KOPT-K1 (cell line): ENCODE measurements at regions not wholly inside any gene's neighbourhood (a gene's known extent, or its start where the extent isn't known, plus 50 kb on each side); places are given as distances from the start of the nearest gene placed in this dataset.
"Not testable (repeated sequence)": the region's sequence is repeated elsewhere in the genome, so short reads cannot be mapped to it uniquely, and the experiment has no call there.

Experiments used
- H3K27ac ChIP-seq: fragments of 200-600 bp; sonication (generic); 2 replicates; pipeline ENCODE4 v1.5.1; 2016; ENCODE audit warnings: antibody characterized with exemption, mild to moderate bottlenecking, low read depth, low read length; ENCODE audit not compliant: poor library complexity, severe bottlenecking
- H3K36me3 ChIP-seq: fragments of 200-600 bp; sonication (generic); 2 replicates; pipeline ENCODE4 v1.5.1; 2017; ENCODE audit warnings: antibody characterized with exemption, mild to moderate bottlenecking, low read length, moderate library complexity; ENCODE audit not compliant: insufficient read depth
- H3K9me3 ChIP-seq: fragments of 200-600 bp; sonication (generic); 2 replicates; pipeline ENCODE4 v1.5.1; 2017; ENCODE audit warnings: antibody characterized with exemption, low read length, mild to moderate bottlenecking; ENCODE audit not compliant: insufficient read depth, poor library complexity, severe bottlenecking

DNA sequence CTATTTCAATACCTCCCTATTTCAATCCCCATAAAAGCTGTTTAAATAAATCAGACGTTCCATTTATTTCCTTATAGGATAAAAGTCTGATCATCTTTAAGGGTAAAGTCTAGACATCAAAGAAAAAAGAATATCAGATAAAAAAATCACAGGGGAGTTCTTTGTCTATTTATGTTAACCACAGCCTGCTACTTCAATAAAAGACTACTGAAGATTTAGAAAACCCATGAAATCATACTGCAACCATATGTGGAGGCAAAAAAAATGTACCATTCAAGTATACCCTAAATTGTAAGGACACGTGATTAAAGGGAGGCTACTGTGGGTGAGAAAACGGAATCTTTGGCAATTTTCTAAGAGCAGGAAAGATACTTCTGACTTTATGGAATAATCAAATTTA lies 108.2 kb upstream of the TNFSF4 start:
- H3K27ac ChIP-seq = no peak overlapping the region
- no peaks in the 10 kb centered on the region for H3K36me3 ChIP-seq
- no peaks in the 10 kb centered on the region for H3K9me3 ChIP-seq

DNA sequence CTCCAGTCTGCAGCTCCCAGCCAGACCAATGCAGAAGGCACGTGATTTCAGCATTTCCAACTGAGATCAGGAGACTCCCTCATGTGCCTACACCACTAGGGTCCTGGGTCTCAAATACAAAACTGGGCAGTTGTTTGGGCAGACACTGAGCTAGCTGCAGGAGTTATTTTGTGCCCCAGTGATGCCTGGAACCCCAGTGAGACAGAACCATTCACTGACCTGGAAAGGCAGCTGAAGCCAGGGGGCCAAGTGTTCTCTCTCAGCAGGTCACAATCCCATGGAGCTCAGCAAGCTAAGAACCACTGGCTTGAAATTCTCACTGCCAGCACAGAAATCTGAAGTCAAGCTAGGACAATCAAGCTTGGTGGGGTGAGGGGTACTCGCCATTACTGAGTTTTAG lies 111.7 kb upstream of the TNFSF4 start:
- Histone ChIP-seq H3K27ac (no peak overlapping the region), H3K9me3 (no peaks in the 10 kb centered on the region), H3K36me3 (no peaks in the 10 kb centered on the region)

DNA sequence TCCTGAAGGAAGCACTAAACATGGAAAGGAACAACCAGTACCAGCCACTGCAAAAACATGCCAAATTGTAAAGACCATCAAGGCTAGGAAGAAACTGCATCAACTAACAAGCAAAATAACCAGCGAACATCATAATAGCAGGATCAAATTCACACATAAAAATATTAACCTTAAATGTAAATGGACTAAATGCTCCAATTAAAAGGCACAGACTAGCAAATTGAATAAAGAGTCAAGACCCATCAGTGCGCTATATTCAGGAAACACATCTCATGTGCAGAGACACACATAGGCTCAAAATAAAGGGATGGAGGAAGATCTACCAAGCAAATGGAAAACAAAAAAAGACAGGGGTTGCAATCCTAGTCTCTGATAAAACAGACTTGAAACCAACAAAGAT lies 117.2 kb upstream of the TNFSF4 start:
- H3K9me3 ChIP-seq, H3K27ac ChIP-seq, H3K36me3 ChIP-seq: not testable (repeated sequence)

DNA sequence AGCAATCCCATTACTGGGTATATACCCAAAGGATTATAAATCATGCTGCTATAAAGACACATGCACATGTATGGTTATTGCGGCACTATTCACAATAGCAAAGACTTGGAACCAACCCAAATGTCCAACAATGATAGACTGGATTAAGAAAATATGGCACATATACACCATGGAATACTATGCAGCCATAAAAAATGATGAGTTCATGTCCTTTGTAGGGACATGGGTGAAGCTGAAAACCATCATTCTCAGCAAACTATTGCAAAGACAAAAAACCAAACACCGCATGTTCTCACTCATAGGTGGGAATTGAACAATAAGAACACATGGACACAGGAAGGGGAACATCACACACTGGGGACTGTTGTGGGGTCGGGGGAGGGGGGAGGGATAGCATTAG lies 120.9 kb upstream of the TNFSF4 start:
- not testable (repeated sequence) for H3K9me3 ChIP-seq, H3K36me3 ChIP-seq, H3K27ac ChIP-seq

DNA sequence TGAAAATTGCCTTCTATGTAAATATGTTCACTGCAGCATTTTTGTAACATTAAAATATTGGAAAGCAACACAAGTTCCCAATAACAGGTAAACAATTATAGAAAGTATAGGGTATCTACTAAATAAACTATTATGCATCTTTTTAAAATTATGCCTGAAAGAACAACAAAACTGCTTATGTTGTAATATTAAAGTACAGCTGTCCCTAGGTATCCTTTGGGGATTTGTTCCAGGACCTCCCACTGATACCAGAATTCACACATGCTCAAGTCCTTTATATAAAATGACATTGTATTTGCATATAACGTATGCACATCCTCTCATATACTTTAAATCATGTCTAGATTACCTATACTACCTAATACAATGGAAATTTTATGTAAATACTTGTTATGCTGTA lies 121.8 kb upstream of the TNFSF4 start:
- H3K9me3 ChIP-seq = no peaks in the 10 kb centered on the region
- H3K27ac ChIP-seq = no peak overlapping the region
- H3K36me3 ChIP-seq = no peaks in the 10 kb centered on the region

DNA sequence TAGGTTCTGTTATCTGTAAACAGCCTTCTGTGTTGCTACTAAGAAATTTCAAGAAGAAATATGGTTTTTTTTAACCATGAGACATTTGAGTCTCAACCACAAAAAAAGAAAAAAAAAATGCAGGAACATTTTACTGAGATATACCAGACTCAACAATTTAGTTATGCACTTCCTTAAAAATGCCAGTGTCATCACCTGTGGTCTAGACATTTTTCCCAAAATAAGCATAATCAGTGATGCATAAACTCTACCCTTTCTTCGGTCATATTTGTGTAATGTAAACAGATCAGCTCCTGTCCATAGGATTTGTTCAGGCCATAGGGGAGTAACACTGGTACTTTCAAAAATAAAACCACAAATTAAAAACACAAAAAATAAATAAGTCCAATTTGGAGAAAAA lies 122.6 kb upstream of the TNFSF4 start:
- Histone ChIP-seq H3K36me3 (no peaks in the 10 kb centered on the region), H3K9me3 (no peaks in the 10 kb centered on the region), H3K27ac (no peak overlapping the region)

DNA sequence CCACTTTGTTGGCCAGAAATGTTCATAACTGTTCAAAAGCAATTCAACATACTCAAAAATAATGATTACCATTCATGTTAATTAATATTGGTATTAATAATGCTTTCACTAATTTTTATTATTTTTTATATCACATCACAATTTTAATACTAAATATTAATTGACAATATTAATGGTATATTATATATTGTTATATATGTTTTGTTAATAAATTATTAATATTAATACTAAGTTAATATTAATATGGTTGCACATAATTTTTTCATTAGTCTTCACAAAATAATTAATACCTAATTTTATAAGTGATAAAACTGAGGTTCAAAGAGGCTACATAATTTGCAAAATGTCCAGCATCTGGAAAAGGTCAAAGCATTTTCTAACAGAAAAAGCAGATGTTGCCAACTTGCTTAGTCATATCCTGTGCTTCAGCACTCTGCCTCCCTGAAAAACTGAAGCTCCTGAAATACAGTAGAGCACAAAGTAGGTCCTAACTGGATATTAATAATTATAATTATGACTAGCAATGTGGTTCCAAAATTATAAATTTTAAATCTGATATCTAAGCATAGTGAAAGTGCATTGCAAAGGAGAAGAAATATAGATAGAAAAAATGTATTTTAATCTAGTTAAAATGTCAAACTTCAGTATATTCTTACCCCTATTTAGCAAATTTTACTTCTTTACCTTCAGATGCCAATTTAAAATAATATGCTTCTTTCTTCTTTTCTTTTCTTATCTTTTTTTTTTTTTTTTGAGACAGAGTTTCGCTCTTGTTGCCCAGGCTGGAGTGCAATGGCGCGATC lies 123.2 kb upstream of the TNFSF4 start:
- H3K27ac ChIP-seq = no peak overlapping the region
- H3K36me3 ChIP-seq = no peaks in the 10 kb centered on the region
- no peaks in the 10 kb centered on the region for H3K9me3 ChIP-seq

DNA sequence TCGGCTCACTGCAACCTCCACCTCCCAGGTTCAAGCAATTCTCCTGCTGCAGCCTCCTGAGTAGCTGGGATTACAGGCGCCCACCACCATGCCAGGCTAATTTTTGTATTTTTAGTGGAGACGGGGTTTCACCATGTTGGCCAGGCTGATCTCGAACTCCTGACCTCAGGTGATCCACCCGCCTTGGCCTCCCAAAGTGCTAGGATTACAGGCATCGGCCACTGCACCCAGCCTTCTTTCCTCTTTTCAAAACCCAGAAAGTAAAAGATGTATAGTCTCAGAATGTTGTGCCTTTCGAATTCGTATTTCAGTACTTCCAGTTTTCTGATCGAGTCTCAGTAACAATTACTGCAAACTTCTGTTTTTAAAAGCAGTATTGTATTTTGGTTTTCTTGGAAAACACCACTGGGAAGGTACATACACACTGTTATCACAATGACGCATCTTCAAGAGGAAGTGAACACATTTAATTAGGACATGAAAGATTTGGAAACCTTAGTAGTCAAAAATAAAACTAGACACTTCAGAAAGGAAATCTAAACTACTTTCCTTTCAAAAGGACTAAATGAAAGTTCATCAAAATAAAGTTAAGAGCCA lies 123.9 kb upstream of the TNFSF4 start:
- not testable (repeated sequence) for H3K9me3 ChIP-seq, H3K27ac ChIP-seq, H3K36me3 ChIP-seq

DNA sequence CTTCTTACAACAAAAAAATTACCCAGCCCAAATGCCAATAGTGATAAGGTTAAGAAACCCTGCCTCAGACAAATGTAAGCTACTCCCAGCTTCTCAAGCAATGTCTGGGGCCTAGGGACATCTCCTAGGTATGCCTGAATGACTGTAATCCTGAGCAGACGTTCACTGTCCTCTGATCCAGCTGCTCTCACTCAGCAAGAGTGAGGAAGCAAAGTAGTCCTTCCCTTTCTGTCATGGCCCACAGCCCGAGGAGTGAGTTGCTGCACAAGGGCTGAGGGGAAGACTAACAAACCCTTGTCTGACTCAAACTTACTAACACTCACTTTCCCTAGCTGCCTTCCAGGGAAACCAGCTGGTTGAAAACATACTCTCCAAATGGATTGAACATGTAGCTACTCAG lies 124.9 kb upstream of the TNFSF4 start:
- Histone ChIP-seq H3K9me3 (no peaks in the 10 kb centered on the region), H3K27ac (no peak overlapping the region), H3K36me3 (no peaks in the 10 kb centered on the region)

DNA sequence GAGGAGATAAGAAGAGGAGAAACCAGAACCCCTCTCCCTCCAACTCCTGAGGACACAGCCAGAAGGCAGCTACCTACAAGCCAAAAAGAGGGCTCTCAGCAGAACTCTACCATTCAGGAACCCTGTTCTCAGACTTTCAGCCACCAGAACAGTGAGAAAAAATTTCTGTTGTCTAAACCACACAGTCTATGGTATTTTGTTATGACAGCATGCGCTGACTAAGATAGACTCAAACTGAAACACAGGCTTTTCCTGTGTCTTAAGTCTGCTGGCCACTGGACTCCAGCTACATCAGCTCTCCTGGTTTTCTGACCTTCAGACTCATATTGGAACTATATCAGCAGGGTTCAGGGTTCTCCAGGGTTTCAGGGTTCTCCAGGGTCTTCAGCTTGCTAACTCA lies 126.5 kb upstream of the TNFSF4 start:
- Histone ChIP-seq H3K36me3 (no peaks in the 10 kb centered on the region), H3K27ac (no peak overlapping the region), H3K9me3 (no peaks in the 10 kb centered on the region)

DNA sequence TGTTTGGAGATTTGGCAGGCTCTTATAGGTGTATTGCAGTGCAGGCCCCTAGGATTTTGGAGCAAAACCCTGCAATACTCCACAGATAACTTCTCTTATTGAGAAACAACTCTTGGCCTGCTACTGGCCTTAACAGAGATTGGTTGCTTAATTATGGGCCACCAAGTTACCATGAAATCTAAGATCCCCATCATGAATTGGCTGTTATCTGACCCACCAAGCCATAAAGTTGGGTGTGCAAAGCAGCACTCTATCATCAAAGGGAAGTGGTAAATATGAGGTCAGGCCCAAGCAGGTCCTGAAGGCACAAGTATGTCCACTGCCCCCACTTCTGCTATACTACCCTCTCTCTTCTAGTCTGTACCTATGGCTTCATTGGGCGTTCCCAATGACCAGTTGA lies 130.0 kb upstream of the TNFSF4 start:
- Histone ChIP-seq H3K36me3 (no peaks in the 10 kb centered on the region), H3K27ac (no peak overlapping the region), H3K9me3 (no peaks in the 10 kb centered on the region)

DNA sequence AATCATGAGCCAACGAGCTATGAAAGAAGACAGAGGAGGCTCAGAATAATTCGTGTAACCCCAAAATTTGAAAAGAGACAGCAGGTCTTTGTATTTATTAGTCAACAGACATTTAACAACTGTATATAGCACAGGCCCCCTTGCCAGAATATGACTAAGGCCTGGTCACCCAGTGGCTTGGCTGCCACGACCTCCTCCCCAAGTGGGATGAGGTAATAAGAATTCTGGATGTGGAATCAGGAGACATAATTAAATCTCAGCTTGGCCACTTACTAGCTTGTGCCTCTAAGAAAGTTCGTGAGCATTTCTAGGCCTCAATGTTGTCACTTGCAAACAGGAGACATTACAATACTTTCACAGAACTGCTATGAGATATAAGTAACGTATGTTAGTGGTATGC lies 134.2 kb upstream of the TNFSF4 start:
- Histone ChIP-seq H3K27ac (no peak overlapping the region), H3K9me3 (no peaks in the 10 kb centered on the region), H3K36me3 (no peaks in the 10 kb centered on the region)

DNA sequence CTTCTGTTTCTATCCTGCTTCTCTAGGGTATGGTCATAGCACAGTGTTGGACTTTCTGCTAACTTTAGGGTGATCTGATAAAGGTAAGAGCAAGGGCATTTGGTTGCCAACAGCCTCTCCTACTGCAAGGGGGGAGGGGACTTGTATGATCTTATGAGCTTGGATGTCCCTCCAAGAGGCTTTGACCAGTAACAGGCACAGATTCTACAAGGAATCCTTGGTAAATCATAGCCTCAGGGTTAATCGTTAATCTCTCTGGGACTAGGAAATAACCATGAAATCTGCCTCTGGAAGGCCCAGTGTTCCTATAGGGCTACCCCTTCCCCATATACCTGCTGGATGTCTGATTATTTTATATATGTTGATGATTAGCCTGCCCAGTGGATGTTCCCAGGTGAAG lies 134.8 kb upstream of the TNFSF4 start:
- Histone ChIP-seq H3K36me3 (no peaks in the 10 kb centered on the region), H3K27ac (no peak overlapping the region), H3K9me3 (no peaks in the 10 kb centered on the region)

DNA sequence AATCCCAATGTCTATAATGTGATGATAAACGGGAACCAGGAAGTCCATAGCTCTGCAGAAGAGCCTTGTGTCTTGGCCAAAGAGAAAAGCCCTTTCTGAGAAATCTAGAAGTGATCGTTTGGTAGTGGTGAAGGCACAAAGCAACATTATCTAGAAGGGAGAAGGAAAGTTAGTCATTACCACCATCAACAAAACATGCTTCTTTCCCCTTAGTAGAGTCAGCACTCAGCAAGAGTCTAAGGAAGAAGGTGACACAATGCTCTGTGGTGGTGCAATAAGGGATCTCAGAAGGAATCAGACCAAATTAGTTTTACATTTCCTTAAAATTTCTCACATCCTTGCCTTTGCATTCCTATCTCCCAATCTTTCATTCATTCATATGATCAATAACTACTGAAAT lies 134.4 kb upstream of the PRDX6 start:
- Histone ChIP-seq H3K27ac (no peak overlapping the region), H3K36me3 (no peaks in the 10 kb centered on the region), H3K9me3 (no peaks in the 10 kb centered on the region)

DNA sequence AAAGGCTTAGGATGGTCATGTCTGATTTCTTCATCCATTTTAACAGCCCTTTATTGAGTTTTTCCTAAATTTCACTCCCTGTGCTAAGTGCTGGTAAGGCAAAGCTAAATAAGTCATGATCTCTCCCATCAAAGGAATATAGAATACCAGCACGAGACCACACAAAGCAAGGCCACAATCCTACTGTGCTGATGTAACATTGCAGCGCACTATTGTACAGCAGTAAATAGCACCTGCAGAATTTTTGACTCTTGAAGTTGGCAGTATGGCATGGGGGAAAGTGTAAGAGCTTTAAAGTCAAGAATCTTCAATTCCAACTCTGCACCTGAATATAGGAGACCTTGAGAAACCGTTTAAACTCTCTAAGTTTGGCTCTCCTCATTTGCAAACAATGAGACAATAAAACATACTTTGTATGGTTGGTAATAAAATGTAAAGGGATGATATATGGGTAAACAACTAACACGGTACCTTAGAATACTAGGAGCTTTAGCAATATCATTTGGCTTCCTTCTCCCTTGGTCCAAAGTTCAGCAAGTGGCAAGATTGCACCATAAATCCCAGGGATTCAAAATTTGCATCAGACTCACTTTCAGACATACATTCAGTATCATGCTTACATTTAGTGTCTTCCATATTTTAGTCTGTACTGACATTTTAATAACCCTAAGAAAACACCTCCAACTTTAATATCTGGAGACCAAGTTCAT lies 132.9 kb upstream of the PRDX6 start:
- H3K9me3 ChIP-seq = no peaks in the 10 kb centered on the region
- H3K36me3 ChIP-seq = no peaks in the 10 kb centered on the region
- H3K27ac ChIP-seq = no peak overlapping the region
